GM13977 (cell line): ENCODE measurements at regions not wholly inside any gene's neighbourhood (a gene's known extent, or its start where the extent isn't known, plus 50 kb on each side); places are given as distances from the start of the nearest gene placed in this dataset.

Experiments used
- DNase-seq: peaks from one replicate; pipeline ENCODE4 v3.0.0; 2012; ENCODE audit warnings: low spot score
- in situ Hi-C: fragments of 300-500 bp; cut with MboI; formaldehyde crosslinking; loops from one replicate; pipeline ENCODE4 v1.12.0; 2022; ENCODE audit warnings: low sequenced_read_pairs, low pct_unique_long_range_greater_than_20kb, mixed read lengths, inconsistent platforms; ENCODE audit not compliant: unreplicated experiment
- TF ChIP-seq, protein P1 (sequence below): IDR thresholded peaks from 2 replicates; pipeline ENCODE4 v1.5.1; 2012; ENCODE audit warnings: mild to moderate bottlenecking, control low read depth; ENCODE audit not compliant: insufficient read depth; ENCODE audit errors: extremely low read depth, missing control alignments

DNA sequence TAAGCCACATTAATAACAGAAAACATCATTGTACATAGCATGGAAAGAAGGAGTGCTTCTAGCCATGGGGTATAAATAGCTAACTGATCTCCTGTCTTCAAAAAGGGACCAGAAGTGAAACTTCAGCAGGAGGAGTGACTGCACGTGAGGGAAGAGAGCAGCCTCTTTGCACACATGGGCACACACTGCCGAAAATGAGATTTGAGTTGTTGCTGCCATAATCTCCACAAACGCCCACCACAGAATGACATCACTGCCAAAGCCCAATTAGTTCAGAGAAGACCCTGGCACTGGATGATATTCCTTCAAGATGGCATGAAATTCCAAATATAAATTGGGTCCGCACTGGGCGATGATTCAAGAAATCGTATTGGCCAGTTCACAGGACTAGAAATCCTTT, 238.9 kb upstream of the NR4A3 start:
- in situ Hi-C loops = no loop called here
- DNase-seq = no peak
- TF ChIP-seq, protein P1, sequence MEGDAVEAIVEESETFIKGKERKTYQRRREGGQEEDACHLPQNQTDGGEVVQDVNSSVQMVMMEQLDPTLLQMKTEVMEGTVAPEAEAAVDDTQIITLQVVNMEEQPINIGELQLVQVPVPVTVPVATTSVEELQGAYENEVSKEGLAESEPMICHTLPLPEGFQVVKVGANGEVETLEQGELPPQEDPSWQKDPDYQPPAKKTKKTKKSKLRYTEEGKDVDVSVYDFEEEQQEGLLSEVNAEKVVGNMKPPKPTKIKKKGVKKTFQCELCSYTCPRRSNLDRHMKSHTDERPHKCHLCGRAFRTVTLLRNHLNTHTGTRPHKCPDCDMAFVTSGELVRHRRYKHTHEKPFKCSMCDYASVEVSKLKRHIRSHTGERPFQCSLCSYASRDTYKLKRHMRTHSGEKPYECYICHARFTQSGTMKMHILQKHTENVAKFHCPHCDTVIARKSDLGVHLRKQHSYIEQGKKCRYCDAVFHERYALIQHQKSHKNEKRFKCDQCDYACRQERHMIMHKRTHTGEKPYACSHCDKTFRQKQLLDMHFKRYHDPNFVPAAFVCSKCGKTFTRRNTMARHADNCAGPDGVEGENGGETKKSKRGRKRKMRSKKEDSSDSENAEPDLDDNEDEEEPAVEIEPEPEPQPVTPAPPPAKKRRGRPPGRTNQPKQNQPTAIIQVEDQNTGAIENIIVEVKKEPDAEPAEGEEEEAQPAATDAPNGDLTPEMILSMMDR = no peak

DNA sequence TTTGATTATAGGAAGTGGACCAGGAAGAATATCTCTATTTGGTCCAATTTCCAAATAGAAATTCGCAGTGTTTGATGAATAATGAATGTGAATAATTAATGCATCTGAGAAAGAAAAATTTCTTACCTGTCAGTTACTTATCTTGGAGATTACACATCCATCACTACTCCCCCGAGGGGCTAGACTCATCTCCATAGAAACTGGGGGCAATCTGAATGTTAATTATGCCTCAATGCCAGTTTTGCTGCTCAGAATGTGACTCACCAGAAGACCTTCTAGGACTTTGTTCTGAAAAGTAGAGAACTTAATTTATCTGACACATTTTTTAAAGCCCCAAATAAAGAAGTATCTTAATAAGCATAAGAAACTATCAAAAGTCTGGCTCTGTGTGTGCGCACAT, 233.4 kb upstream of the NR4A3 start:
- TF ChIP-seq, protein P1 = no peak
- DNase-seq = no peak
- in situ Hi-C loops = no loop called here

DNA sequence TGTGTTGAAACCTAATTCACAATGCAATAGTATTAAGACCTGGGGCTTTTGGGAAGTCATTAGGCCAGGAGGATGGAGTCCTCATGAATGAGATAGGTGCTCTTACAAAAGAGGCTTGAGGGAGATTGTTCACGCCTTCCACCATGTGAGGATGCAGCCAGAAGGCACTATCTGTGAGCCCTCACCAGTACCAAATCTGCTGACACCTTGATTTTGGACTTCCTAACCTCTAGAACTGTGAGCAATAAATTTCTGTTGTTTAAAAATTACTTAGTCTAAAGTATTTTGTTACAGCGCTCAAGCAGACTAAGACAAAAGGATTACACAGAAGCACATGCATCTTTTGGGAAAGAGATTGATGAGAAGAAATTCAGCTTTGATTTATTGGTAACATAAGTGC, 232.9 kb upstream of the NR4A3 start:
- in situ Hi-C loops = no loop called here
- TF ChIP-seq, protein P1 = no peak
- no peak for DNase-seq

DNA sequence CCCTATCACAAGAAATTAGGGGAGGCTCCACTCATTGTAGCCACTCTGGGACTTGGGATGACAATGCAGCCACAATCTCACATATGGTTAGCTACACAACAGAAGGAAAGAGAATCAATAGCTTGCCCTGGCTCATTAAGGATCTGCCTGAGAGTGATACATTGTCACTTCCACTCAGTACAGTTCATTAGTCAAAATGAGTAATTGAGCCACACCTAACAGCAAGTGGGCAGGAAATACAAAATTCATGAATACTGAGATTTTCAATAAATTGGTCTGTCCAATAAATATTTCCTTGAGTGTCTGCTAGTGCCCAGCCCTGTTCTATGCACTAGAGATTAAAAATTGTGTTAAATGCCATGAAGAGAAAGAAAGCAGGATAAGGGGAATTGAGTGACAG, 231.3 kb upstream of the NR4A3 start:
- in situ Hi-C loops = no loop called here
- DNase-seq = no peak
- TF ChIP-seq, protein P1 = no peak

DNA sequence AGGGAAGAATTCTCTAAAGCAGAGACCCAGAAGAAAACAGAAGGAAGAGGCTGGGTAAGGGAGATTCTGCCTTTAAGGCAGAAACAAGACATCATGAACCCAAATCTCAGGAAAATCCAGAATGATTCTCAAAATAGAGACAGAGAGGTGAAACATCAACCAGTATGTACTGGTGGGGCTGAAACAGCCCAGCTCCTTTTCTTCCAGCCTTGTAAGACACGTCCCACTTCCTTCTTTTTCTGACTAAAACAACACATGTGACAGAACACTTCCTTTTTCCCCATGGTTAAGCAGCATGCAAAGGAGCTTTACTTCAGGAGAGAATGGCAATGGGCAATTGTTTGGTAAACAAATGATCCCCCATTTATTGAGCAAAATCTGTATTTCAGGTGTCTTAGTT, 230.8 kb upstream of the NR4A3 start:
- TF ChIP-seq, protein P1 = no peak
- no peak for DNase-seq
- in situ Hi-C loops = no loop called here

DNA sequence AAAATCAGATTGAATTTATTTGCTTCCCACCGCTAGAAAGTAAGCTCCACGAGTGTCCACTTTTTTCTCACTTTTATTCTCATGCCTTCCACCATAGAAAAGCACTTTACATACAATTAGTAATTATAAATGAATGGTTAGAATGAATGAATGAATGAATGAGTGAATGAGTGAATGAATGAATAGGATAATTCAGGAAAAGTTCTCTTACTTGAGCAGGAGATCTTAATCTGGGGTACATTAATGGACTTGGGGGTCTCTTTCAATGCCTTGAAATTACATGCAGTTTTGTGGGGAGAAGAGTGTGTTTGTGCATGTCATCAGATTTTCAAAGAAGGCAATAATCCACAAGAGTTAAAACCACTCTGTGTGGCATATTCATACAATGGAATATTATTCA, 229.9 kb upstream of the NR4A3 start:
- TF ChIP-seq, protein P1 = no peak
- in situ Hi-C loops = no loop called here
- DNase-seq = no peak
